C4-2B (cell line): ENCODE measurements at regions not wholly inside any gene's neighbourhood (a gene's known extent, or its start where the extent isn't known, plus 50 kb on each side); places are given as distances from the start of the nearest gene placed in this dataset.

Experiments used
- H3K27ac ChIP-seq: fragments of 450-650 bp; 2 replicates; pipeline ENCODE4 v1.5.1; 2017
- ZFX ChIP-seq: fragments of 450-650 bp; IDR thresholded peaks from 2 replicates; pipeline ENCODE4 v1.6.1; 2017
- TF ChIP-seq, protein P1 (sequence below): fragments of 450-650 bp; conservative IDR thresholded peaks from 2 replicates; pipeline ENCODE4 v1.5.1; 2017; ENCODE audit warnings: mild to moderate bottlenecking

DNA sequence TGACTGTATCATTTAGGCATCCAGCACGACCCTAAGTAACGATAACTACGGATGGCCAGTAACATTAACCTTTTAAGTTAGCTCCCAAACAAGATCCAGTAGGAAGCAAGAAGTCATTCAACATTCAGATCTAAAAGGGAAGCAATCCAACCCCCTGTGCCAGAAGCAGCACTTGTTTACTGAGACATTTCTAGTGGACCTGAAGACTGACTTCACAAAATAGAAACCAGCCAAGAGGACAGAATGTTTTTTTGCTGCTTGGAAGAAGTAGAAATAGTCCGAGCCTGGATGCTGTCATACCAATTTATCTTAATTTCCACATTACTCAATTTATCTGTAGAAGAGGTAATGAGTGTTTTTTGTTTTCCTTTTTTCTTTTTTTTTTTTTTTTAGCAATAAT lies 88.0 kb upstream of the CTTNBP2 start:
- TF ChIP-seq ZFX = no peak
- TF ChIP-seq, protein P1, sequence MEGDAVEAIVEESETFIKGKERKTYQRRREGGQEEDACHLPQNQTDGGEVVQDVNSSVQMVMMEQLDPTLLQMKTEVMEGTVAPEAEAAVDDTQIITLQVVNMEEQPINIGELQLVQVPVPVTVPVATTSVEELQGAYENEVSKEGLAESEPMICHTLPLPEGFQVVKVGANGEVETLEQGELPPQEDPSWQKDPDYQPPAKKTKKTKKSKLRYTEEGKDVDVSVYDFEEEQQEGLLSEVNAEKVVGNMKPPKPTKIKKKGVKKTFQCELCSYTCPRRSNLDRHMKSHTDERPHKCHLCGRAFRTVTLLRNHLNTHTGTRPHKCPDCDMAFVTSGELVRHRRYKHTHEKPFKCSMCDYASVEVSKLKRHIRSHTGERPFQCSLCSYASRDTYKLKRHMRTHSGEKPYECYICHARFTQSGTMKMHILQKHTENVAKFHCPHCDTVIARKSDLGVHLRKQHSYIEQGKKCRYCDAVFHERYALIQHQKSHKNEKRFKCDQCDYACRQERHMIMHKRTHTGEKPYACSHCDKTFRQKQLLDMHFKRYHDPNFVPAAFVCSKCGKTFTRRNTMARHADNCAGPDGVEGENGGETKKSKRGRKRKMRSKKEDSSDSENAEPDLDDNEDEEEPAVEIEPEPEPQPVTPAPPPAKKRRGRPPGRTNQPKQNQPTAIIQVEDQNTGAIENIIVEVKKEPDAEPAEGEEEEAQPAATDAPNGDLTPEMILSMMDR = no peak
- no peak overlapping the region for H3K27ac ChIP-seq

DNA sequence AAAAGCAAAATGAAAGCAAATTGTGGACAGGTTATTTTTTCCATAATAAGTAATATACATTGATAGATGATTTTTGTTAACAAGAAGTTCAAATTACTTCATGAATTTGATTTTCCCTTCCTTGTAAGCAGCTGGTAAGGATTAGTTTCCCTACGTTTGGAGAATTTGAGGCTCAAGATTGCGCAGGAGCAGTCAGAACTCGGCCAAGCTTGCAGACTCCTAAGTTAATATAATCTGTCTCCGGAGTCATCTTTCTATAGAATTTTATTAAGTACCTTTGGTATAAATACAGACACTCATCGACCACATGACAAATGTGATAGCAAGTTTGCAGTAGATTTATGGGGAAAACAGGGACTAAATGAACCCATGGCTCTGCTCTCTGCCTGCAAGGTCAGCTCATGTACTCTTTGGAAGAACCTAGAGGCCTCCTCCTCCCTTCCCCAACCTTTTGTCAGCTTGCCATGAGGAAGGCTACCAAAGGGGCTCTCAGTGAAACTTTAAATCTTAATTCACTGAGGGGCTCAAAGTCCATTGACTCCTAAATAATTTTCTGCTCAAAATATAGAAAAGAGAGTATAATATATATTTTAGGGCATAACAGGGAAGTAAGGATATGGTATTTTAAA lies 89.2 kb upstream of the CTTNBP2 start:
- no peak overlapping the region for H3K27ac ChIP-seq
- TF ChIP-seq, protein P1 = no peak
- TF ChIP-seq ZFX = no peak

DNA sequence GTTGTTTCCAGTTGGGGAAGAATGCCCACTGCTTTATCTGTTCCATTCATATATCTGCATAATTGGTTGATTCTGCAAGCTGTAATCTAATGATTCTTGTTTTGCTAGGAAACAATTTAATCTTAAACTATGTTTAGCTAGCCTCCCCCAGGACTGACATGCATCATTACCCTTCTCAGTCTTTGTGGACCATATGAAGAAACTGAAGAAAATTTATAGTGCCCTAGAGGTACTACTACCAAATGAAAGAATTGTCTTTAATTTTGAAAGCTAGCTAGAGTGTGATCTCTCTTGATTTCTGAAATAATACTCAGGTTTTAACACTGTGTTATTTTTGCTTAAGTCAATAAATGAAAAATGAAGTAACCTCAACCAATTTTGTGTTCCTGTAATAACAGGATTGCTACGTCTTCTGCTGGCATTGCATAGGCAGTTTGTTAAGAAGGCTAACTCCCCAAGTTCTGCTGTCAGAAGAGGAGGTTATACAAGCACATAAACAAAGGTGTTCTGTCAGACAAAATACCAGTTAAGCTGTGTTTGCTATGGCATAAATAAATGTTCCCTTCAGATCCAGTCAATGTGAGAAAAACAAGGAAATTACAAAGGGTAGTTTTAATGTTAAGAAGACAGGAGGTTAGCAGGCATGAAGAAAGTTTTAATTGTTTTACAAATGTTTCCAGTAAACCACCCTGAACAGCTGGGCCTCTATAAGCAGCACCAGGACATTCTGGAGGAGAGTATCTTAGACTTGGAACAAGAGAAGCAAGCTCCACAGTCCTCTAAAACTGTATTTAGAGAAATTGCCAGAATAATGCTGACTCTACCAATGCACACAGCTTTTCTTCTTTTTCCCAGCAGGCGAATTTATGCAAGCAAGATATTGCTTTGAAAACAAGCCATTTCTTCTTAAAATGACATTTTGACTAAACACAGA lies 90.3 kb upstream of the CTTNBP2 start:
- no peak overlapping the region for H3K27ac ChIP-seq
- TF ChIP-seq, protein P1 = no peak
- TF ChIP-seq ZFX = no peak

DNA sequence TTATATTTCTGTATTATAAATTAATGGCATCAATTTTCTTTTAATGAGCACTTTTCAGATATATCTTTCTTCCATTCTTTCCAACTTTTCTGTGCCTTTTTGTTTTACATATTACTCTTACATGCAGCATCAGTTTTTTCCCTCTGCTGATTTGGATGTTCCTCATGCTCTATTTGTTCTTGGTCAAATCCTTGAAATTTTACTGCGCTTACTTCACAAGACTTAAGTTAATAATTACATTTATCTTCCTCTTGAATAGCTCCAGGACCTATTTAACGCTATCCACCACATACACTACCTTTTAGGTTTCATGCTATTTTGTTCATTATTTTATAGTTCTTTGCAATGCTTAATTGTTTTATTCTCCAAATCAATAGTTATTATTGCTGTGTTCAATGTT lies 97.6 kb upstream of the CTTNBP2 start:
- H3K27ac ChIP-seq = no peak overlapping the region
- TF ChIP-seq, protein P1 = no peak
- no peak for TF ChIP-seq ZFX

DNA sequence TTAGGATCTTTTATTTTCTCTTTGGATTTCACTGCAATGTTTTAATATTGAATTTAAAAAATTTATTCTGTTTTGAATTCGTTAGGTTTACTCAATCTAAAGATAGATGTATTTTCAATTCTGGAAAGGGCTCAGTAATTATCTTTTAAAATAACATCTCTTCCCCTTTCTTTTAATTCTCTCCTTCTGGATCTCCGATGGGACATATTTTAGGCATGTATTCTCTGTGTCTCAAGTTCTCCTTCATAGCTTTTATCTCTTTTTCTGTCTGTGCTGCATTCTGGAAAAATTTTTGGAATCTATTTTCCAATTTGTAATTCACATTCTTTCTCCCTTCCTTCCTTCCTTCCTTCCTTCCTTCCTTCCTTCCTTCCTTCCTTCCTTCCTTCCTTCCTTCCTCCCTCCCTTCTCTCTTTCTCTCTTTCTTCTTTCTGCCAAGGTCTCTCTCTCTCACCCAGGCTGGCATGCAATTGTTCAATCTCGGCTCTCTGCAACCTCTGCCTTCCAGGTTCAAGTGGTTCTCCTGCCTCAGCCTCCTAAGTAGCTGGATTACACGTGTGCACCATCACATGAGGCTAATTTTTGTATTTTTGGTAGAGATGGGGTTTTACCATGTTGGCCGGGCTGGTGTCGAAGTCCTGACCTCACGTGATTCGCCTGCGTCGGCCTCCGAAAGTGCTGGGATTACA lies 98.5 kb upstream of the CTTNBP2 start:
- no peak overlapping the region for H3K27ac ChIP-seq
- TF ChIP-seq, protein P1 = no peak
- no peak for TF ChIP-seq ZFX

DNA sequence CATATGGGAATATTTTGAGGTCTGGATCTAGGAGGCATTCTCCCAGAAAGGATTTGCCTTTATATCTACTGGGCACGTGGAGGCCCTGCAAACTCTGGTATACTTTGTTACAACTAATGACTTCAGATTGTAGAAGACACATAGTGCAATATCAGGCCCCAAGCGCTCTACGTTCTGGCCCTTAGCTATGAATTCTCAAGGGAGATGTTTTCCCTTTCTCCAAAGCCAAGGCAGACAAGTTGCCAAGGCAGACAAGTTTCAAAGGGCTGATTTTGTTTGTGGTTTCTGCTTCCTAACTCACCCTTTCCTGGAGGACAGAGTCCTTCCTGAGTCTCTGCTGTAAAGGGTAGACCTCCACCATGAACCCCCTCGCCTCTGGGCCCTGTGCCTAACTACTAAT lies 99.4 kb upstream of the CTTNBP2 start:
- no peak overlapping the region for H3K27ac ChIP-seq
- TF ChIP-seq ZFX = no peak
- TF ChIP-seq, protein P1 = no peak

DNA sequence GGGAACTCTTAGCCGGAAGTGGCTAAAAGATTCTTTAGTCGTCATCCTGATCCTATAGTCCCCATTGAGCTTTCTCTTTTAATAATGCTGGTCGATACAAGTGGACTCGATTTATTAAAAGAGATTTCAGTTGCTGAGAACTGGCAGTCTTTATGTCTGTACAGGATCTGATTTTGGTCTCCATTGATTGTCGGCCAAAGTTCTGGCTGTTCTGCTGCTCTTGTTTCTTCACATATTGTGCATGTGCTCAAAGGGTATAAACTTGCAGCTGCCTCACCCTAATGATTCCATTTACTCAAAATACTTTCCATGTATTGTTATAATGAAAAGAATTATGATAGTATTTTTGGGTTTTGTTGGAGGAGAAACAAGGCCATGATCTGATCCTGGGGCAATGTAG lies 100.7 kb upstream of the CTTNBP2 start:
- H3K27ac ChIP-seq = no peak overlapping the region
- no peak for TF ChIP-seq ZFX
- TF ChIP-seq, protein P1 = no peak
